Fibroblast of the aortic adventitia (primary cell): ENCODE measurements at regions not wholly inside any gene's neighbourhood (a gene's known extent, or its start where the extent isn't known, plus 50 kb on each side); places are given as distances from the start of the nearest gene placed in this dataset.

Source experiments
- DNase-seq: peaks from one replicate; pipeline ENCODE4 v3.0.0-alpha.2; 2010; ENCODE audit warnings: low read depth
- H3K4me3 ChIP-seq: 2 replicates; pipeline ENCODE4 v1.5.1; 2011; ENCODE audit warnings: low read depth, mild to moderate bottlenecking, control low read depth, low read length, moderate library complexity
- TF ChIP-seq, protein P1 (sequence below): IDR thresholded peaks from 2 replicates; pipeline ENCODE4 v1.5.1; 2011; ENCODE audit warnings: mild to moderate bottlenecking, low read length, control low read depth, inconsistent platforms; ENCODE audit not compliant: insufficient read depth

DNA sequence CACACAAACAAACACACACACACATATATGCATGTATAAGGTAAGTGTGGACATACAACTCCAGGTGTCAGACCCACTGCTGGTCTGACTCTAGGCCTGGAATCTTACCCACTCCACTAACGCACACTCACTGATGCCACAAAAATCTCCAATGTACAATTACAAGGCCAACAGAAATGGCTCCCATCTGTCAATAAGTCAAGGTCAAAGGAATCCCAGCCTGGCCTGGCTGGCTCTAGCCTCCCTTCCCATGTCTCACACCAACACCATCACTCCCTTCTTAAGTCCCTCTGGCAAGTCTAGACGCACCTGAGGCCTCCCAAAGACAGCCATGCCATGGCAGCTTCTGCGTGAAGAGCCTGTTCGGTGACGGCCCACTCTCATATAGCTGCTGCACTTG lies 99.2 kb upstream of the CDYL2 start:
- DNase-seq, result no peak
- TF ChIP-seq, protein P1, sequence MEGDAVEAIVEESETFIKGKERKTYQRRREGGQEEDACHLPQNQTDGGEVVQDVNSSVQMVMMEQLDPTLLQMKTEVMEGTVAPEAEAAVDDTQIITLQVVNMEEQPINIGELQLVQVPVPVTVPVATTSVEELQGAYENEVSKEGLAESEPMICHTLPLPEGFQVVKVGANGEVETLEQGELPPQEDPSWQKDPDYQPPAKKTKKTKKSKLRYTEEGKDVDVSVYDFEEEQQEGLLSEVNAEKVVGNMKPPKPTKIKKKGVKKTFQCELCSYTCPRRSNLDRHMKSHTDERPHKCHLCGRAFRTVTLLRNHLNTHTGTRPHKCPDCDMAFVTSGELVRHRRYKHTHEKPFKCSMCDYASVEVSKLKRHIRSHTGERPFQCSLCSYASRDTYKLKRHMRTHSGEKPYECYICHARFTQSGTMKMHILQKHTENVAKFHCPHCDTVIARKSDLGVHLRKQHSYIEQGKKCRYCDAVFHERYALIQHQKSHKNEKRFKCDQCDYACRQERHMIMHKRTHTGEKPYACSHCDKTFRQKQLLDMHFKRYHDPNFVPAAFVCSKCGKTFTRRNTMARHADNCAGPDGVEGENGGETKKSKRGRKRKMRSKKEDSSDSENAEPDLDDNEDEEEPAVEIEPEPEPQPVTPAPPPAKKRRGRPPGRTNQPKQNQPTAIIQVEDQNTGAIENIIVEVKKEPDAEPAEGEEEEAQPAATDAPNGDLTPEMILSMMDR, result no peak
- no peak overlapping the region for H3K4me3 ChIP-seq

DNA sequence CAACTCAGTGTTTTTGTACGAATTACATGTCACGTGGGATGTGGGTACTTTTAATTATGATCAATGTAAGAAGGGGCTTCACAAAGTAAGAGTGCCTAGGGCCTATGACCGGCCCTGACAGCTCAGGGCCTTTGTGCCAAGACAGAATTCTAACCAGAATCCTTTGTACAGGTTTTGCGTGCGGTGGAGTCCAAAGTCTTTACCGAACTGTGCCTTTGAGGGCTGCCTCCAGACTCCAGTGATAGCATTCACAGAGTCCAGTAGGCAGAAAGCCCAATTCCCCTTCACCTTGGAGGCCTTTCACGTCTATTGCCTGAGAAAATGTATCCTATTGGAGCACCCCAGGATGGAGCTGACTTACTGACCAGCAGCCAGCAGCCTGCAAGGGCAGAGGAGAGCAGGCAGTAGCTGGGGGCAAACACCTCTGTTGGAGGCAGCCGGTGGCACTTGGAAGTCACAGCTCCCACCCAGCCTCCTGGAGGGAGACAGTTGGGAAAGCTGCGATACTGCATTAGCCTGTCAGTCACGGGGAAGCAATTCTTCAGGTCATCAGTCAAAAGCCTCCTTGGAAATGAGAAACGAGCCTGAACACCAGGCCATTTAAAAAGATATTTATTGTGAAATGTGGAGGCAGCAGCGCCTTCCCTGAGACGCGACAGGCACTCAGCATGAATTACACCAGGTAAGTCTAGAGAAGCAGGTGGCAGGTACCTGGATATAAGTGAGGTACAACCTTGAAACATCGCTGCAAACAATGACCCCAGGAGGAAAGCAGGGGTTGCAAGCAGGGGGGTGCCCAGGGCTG lies 98.1 kb upstream of the CDYL2 start:
- DNase-seq, result no peak
- TF ChIP-seq, protein P1, result no peak
- H3K4me3 ChIP-seq, result no peak overlapping the region

DNA sequence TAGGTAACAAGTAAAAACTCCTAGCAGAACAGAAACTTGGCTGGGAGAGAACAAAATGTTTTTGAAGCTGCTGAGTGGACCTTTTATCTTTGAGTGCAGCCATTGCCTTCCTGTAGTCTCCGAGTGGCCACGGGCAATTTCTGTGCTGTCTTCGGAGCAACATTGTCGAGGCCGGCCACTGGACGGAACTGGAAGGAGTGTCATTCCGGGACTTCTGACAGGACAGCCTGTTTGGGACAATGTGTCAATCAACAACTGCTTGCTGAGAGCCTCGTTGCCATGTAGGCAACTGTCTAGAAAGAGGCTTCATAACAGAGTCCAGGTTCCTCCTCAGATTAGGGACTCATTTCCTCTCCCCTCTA lies 96.2 kb upstream of the CDYL2 start:
- DNase-seq, result no peak
- TF ChIP-seq, protein P1, result no peak
- H3K4me3 ChIP-seq, result peak overlapping the region; percentile 45

- DNase-seq, result peak; percentile 98
- H3K4me3 ChIP-seq, result peak overlapping the region; percentile 45
- TF ChIP-seq, protein P1, result no peak
These were observed 95.6 kb upstream of the CDYL2 start for GRCh38 chr16:80899809-80900592.

GRCh38 chr16:80896776-80897175 lies 92.4 kb upstream of the CDYL2 start:
- TF ChIP-seq, protein P1, result no peak
- DNase-seq, result no peak

GRCh38 chr16:80894091-80894490 lies 89.7 kb upstream of the CDYL2 start:
- no peak overlapping the region for H3K4me3 ChIP-seq
- TF ChIP-seq, protein P1, result no peak
- DNase-seq, result no peak

More at GRCh38 chr16:80896776-80897175, 92.4 kb upstream of the CDYL2 start:
- no peak overlapping the region for H3K4me3 ChIP-seq
